ENCODE measurements at regions not wholly inside any gene's neighbourhood (a gene's known extent, or its start where the extent isn't known, plus 50 kb on each side); places are given as distances from the start of the nearest gene placed in this dataset.

DNA sequence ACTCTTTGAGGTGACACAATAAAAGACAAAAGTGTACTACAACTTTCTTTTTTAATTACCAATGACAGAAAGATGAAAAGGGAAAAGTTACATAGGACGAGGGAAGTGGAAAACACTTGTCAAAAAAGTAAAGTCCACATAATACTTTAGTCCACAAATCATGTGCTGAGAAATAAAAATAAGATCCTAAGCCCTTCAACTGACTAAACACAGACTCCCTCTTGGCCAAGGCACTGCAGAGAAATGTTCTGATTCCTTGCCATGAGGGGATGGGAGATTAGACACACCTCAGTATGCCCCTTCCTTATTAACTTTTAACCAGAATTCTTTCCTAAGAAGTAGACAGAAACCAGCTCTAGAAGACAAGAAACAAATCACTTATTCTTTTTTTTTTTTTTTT is 59.5 kb upstream of the TGFBR2 start:
- DNase-seq: no peak
- intact Hi-C loops (cut with DNase I): no loop called here
- no peaks in the 10 kb centered on the region for H3K36me3 ChIP-seq
- 60 to 86% (median 80%) methylated on average over 1 of the region's 1 CpG for WGBS, 3 donors
- no peaks in the 10 kb centered on the region for H3K4me1 ChIP-seq (ENCODE audit: insufficient read depth)
- no peaks in the 10 kb centered on the region for H3K27me3 ChIP-seq
- no peak overlapping the region for H3K27ac ChIP-seq
- H3K4me3 ChIP-seq: no peak overlapping the region
- H3K9me3 ChIP-seq: no peaks in the 10 kb centered on the region
- no peak for TF ChIP-seq EP300 (IDR thresholded peaks at IDR 0.05)
- no peak for TF ChIP-seq POLR2A (IDR thresholded peaks at IDR 0.05)
- TF ChIP-seq, protein P1, sequence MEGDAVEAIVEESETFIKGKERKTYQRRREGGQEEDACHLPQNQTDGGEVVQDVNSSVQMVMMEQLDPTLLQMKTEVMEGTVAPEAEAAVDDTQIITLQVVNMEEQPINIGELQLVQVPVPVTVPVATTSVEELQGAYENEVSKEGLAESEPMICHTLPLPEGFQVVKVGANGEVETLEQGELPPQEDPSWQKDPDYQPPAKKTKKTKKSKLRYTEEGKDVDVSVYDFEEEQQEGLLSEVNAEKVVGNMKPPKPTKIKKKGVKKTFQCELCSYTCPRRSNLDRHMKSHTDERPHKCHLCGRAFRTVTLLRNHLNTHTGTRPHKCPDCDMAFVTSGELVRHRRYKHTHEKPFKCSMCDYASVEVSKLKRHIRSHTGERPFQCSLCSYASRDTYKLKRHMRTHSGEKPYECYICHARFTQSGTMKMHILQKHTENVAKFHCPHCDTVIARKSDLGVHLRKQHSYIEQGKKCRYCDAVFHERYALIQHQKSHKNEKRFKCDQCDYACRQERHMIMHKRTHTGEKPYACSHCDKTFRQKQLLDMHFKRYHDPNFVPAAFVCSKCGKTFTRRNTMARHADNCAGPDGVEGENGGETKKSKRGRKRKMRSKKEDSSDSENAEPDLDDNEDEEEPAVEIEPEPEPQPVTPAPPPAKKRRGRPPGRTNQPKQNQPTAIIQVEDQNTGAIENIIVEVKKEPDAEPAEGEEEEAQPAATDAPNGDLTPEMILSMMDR (IDR thresholded peaks at IDR 0.05): no peak

DNA sequence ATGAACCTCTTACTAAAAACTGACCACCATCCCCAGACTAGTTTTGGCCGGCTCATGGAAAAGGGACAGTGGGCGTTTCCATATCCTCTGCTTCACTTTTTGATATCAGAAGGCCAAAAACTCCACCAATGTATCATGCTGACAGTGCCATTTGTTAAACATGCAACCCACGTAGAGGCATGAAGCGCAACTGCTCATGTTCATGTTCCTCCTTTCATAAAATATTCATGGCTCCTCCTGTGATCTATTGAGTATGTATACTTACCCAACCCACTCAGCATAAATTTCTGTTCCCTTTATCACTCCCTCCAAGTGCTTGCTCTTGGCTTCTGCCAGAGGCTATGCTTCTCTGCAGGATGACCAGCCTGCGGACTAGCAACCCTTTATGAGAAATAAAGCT is 58.7 kb upstream of the TGFBR2 start:
- intact Hi-C loops (cut with DNase I): no loop called here
- Histone ChIP-seq H3K36me3 (no peaks in the 10 kb centered on the region), H3K27me3 (no peaks in the 10 kb centered on the region), H3K4me3 (no peak overlapping the region), H3K27ac (no peak overlapping the region), H3K4me1 (ENCODE audit: insufficient read depth) (no peaks in the 10 kb centered on the region), H3K9me3 (no peaks in the 10 kb centered on the region)
- 94 to 98% (median 96%) methylated on average over 5 of the region's 5 CpGs for WGBS, 3 donors
- TF ChIP-seq POLR2A (IDR thresholded peaks at IDR 0.05) (no peak), EP300 (IDR thresholded peaks at IDR 0.05) (no peak)
- TF ChIP-seq, protein P1 (IDR thresholded peaks at IDR 0.05): no peak
- no peak for DNase-seq

DNA sequence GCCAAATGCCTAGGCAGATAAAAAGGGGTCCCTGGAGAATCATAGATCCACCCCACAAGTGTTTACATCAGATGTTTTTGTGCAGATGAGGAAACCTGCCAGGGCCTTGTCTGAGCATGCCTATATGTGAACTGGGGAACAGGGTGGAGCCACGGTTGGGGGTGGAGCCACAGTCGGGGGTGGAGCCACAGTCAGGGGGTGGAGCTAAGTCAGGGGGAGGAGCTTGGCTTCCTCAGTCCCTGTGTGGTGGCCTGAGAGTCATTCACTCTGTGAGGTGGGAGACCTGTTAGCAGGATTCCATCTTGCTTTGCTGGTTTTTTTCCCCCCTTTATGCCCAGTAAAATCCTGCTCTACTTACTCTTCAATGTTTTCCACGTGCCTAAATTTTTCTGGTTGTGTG is 57.8 kb upstream of the TGFBR2 start:
- TF ChIP-seq EP300 (IDR thresholded peaks at IDR 0.05) (no peak), POLR2A (IDR thresholded peaks at IDR 0.05) (no peak)
- TF ChIP-seq, protein P1 (IDR thresholded peaks at IDR 0.05): no peak
- Histone ChIP-seq H3K4me3 (no peak overlapping the region), H3K4me1 (ENCODE audit: insufficient read depth) (no peaks in the 10 kb centered on the region), H3K36me3 (no peaks in the 10 kb centered on the region), H3K27ac (no peak overlapping the region), H3K27me3 (no peaks in the 10 kb centered on the region), H3K9me3 (no peaks in the 10 kb centered on the region)
- 39 to 46% (median 43%) methylated on average over 3 of the region's 3 CpGs for WGBS, 3 donors
- intact Hi-C loops (cut with DNase I): no loop called here
- no peak for DNase-seq

DNA sequence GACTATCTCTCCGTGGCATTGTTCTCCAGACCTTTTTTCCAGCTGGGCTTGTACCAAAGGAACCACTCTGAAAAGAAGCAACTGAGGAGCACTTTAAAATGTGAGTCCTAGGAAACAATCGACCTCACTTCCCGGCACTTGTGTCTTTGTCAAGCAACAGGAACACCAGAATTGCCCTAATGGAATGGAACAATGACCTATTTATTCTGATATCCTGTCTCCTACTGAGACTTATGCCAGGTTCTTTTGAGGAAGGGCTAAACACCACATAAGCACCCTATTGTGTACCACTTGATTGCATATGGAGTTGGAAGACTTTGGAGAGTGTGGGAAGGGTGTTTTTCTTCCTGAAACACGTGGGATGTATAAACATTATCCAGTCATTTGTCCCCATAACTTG is 56.8 kb upstream of the TGFBR2 start:
- intact Hi-C loops (cut with DNase I): no loop called here
- no peaks in the 10 kb centered on the region for H3K4me1 ChIP-seq (ENCODE audit: insufficient read depth)
- H3K27me3 ChIP-seq: no peaks in the 10 kb centered on the region
- H3K4me3 ChIP-seq: no peak overlapping the region
- no peak for DNase-seq
- WGBS, 3 donors: 52 to 63% (median 61%) methylated on average over 4 of the region's 4 CpGs
- no peak for TF ChIP-seq EP300 (IDR thresholded peaks at IDR 0.05)
- TF ChIP-seq, protein P1 (IDR thresholded peaks at IDR 0.05): no peak
- TF ChIP-seq POLR2A (IDR thresholded peaks at IDR 0.05): no peak
- no peak overlapping the region for H3K27ac ChIP-seq
- H3K36me3 ChIP-seq: no peaks in the 10 kb centered on the region
- H3K9me3 ChIP-seq: no peaks in the 10 kb centered on the region

DNA sequence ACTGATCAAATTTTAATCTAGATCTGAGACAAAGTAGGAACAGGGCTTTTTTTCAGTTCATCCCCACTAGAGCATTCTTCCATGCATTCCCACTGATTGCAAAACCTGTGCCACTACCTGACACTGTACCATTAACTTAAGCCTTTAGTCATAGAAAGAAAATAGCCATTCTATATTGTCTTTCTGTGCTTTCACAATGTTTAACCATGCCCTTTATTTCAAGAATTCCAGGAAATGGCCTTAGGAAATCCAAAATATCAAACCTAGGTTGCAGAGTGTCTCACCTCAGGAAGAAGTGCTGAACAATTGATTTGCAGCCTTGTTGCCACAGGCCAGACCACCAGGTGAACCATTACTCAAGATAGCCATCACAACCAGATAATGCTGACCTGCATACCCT is 56.2 kb upstream of the TGFBR2 start:
- H3K4me3 ChIP-seq: no peak overlapping the region
- intact Hi-C loops (cut with DNase I): no loop called here
- DNase-seq: no peak
- no peaks in the 10 kb centered on the region for H3K9me3 ChIP-seq
- H3K27me3 ChIP-seq: no peaks in the 10 kb centered on the region
- no peaks in the 10 kb centered on the region for H3K36me3 ChIP-seq
- TF ChIP-seq, protein P1 (IDR thresholded peaks at IDR 0.05): no peak
- TF ChIP-seq EP300 (IDR thresholded peaks at IDR 0.05) (no peak), POLR2A (IDR thresholded peaks at IDR 0.05) (no peak)
- H3K4me1 ChIP-seq (ENCODE audit: insufficient read depth): no peaks in the 10 kb centered on the region
- H3K27ac ChIP-seq: no peak overlapping the region
